Osteoblast (primary cell): ENCODE measurements at regions not wholly inside any gene's neighbourhood (a gene's known extent, or its start where the extent isn't known, plus 50 kb on each side); places are given as distances from the start of the nearest gene placed in this dataset.
"Not testable (repeated sequence)": the region's sequence is repeated elsewhere in the genome, so short reads cannot be mapped to it uniquely, and the experiment has no call there.

Experiments
- DNase-seq: peaks from one replicate; pipeline ENCODE4 v3.0.0; 2011; ENCODE audit warnings: low spot score, mixed read lengths; ENCODE audit not compliant: insufficient read length; ENCODE audit errors: missing footprints
- H2AFZ ChIP-seq: 2 replicates; pipeline ENCODE4 v1.6.0; 2011; ENCODE audit warnings: mild to moderate bottlenecking, low read length
- H3K27ac ChIP-seq: 2 replicates; pipeline ENCODE4 v1.5.1; 2011; ENCODE audit warnings: mild to moderate bottlenecking, low read depth, low read length, moderate library complexity
- H3K27me3 ChIP-seq: 2 replicates; pipeline ENCODE4 v1.6.0; 2012; ENCODE audit warnings: mild to moderate bottlenecking, control low read depth, inconsistent platforms, low read length, moderate library complexity; ENCODE audit not compliant: insufficient read depth
- H3K36me3 ChIP-seq: 2 replicates; pipeline ENCODE4 v1.5.1; 2011; ENCODE audit warnings: mild to moderate bottlenecking, low read length, control low read depth, moderate library complexity; ENCODE audit not compliant: insufficient read depth
- H3K4me1 ChIP-seq: 2 replicates; pipeline ENCODE4 v1.5.1; 2011; ENCODE audit warnings: mild to moderate bottlenecking, low read length, control low read depth, moderate library complexity; ENCODE audit not compliant: insufficient read depth
- H3K4me2 ChIP-seq: 2 replicates; pipeline ENCODE4 v1.6.0; 2011; ENCODE audit warnings: mild to moderate bottlenecking, low read length; ENCODE audit not compliant: insufficient read depth
- H3K4me3 ChIP-seq: fragments of 200-600 bp; sonication (generic); 3 replicates; pipeline ENCODE4 v1.5.1; 2012; ENCODE audit warnings: mild to moderate bottlenecking, low read length, inconsistent platforms; ENCODE audit not compliant: insufficient read depth
- H3K79me2 ChIP-seq: 2 replicates; pipeline ENCODE4 v1.6.0; 2012; ENCODE audit warnings: mild to moderate bottlenecking, low read length, control low read depth, inconsistent platforms; ENCODE audit not compliant: insufficient read depth
- H3K9me3 ChIP-seq: 2 replicates; pipeline ENCODE4 v1.5.1; 2011; ENCODE audit warnings: low read depth, low read length, control low read depth
- H4K20me1 ChIP-seq: 2 replicates; pipeline ENCODE4 v1.6.0; 2012; ENCODE audit warnings: mild to moderate bottlenecking, low read length, control low read depth; ENCODE audit not compliant: insufficient read depth
- TF ChIP-seq, protein P1 (sequence below): IDR thresholded peaks from 2 replicates; pipeline ENCODE4 v1.5.1; 2011; ENCODE audit warnings: mild to moderate bottlenecking, low read depth, low read length, moderate library complexity; ENCODE audit errors: extremely low read depth

DNA sequence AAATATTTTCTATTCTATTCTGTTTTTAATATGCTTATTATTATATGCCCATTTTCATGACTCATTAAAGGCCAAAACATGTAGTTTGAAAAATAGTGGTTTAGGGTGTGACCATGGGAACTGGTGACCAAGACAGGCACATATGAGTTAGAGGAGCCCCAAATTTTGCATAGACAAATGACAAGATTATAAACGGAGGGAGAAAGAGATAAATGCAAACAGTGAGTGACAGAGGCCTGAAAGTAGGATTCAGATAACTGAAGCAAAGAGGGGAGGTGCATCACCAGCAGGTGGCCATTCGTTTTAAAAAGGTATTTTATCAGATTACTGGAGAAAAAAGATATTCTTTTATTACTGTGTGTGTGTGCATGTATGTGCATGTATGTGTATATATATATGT is 391.5 kb upstream of the CHORDC1 start:
- Histone ChIP-seq H2AFZ (no peak overlapping the region), H3K4me2 (no peak overlapping the region), H3K79me2 (no peaks in the 10 kb centered on the region), H3K9me3 (no peaks in the 10 kb centered on the region), H3K27ac (no peak overlapping the region), H3K27me3 (no peaks in the 10 kb centered on the region), H3K36me3 (no peaks in the 10 kb centered on the region), H4K20me1 (no peaks in the 10 kb centered on the region), H3K4me1 (no peaks in the 10 kb centered on the region), H3K4me3 (no peak overlapping the region)
- DNase-seq, result no peak
- TF ChIP-seq, protein P1, sequence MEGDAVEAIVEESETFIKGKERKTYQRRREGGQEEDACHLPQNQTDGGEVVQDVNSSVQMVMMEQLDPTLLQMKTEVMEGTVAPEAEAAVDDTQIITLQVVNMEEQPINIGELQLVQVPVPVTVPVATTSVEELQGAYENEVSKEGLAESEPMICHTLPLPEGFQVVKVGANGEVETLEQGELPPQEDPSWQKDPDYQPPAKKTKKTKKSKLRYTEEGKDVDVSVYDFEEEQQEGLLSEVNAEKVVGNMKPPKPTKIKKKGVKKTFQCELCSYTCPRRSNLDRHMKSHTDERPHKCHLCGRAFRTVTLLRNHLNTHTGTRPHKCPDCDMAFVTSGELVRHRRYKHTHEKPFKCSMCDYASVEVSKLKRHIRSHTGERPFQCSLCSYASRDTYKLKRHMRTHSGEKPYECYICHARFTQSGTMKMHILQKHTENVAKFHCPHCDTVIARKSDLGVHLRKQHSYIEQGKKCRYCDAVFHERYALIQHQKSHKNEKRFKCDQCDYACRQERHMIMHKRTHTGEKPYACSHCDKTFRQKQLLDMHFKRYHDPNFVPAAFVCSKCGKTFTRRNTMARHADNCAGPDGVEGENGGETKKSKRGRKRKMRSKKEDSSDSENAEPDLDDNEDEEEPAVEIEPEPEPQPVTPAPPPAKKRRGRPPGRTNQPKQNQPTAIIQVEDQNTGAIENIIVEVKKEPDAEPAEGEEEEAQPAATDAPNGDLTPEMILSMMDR, result no peak

DNA sequence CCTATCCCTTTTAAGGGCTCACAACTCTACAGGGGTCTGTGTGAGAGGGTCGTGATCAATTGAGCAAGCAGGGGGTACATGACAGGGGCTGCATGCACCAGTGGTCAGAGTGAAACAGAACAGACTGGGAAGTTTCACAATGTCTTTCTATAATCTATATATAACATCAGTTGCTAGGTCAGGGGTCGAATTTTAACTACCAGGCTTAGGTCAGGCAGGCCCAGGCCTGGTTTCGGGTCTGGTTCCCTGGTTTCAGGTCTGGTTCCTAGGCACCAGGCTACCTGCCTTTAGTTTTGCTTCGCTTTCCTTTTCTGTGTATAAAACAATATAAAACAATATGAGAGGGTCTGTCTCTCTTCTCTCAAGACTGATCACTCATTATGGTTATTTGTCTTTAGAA is 390.2 kb upstream of the CHORDC1 start:
- H3K27me3 ChIP-seq, H4K20me1 ChIP-seq, H3K9me3 ChIP-seq, H3K79me2 ChIP-seq, H3K4me3 ChIP-seq, H3K36me3 ChIP-seq, H3K4me2 ChIP-seq, DNase-seq, H3K27ac ChIP-seq, H2AFZ ChIP-seq, H3K4me1 ChIP-seq: not testable (repeated sequence)

DNA sequence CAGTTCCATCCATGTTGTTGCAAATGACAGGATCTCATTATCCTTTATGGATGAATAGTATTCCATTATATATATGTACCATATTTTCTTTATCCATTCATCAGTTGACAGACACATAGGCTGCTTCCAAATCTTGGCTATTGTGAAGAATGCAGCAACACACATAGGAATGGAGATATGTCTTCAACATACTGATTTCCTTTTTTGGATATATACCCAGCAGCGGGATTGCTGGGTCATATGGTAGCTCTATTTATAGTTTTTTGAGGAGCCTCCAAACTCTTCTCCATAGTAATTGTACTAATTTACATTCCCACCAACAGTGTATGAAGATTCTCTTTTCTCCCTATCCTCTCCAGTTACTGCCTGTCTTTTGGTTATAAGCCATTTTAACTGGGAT is 383.9 kb upstream of the CHORDC1 start:
- no peak overlapping the region for H2AFZ ChIP-seq
- H3K36me3 ChIP-seq, result no peaks in the 10 kb centered on the region
- H3K4me2 ChIP-seq, result no peak overlapping the region
- no peaks in the 10 kb centered on the region for H3K27me3 ChIP-seq
- no peaks in the 10 kb centered on the region for H3K79me2 ChIP-seq
- H4K20me1 ChIP-seq, result no peaks in the 10 kb centered on the region
- no peak for DNase-seq
- no peaks in the 10 kb centered on the region for H3K9me3 ChIP-seq
- no peak overlapping the region for H3K27ac ChIP-seq
- H3K4me1 ChIP-seq, result no peaks in the 10 kb centered on the region
- TF ChIP-seq, protein P1, result no peak
- no peak overlapping the region for H3K4me3 ChIP-seq

DNA sequence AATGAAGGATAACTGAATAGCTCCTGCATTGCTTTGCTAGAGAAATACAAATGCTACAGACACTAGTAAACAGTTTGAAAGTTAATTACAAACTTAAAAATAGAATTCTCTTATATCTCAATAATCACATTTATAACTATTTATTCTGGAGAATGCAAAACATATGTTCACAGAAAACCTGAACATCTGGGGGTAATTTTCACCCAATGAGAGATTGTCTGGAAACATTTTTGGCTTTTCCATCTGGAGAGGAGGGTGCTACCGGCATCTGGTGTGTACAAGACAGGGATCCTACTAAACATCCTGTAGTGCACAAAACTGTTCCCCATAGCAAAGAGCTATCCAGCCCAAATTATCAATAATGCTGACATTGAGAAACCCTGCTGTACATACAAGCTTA is 378.4 kb upstream of the CHORDC1 start:
- H3K4me3 ChIP-seq, result no peak overlapping the region
- no peaks in the 10 kb centered on the region for H3K4me1 ChIP-seq
- no peak for DNase-seq
- H3K4me2 ChIP-seq, result no peak overlapping the region
- no peaks in the 10 kb centered on the region for H3K9me3 ChIP-seq
- H3K27me3 ChIP-seq, result no peaks in the 10 kb centered on the region
- no peaks in the 10 kb centered on the region for H4K20me1 ChIP-seq
- H3K79me2 ChIP-seq, result no peaks in the 10 kb centered on the region
- no peak overlapping the region for H2AFZ ChIP-seq
- no peak overlapping the region for H3K27ac ChIP-seq
- TF ChIP-seq, protein P1, result no peak
- H3K36me3 ChIP-seq, result no peaks in the 10 kb centered on the region

DNA sequence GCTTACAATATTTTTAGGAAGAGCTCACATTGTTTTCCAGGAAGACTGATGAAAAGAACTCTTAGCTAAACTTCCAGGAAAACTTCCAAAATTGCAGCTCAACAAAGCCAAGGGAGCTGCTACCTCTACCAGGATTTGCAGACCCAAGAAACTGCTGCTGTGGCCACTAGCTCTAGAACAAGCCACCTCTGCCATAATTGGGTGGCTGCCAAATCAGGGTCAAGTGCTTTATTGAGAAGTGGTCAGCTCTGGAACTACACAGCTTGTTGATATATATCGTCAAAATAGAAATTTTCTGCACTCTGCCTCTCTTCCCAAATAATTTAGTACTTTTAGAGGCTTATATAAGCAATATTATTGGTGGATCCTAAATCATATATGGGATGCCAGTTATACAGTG is 371.8 kb upstream of the CHORDC1 start:
- H2AFZ ChIP-seq, result no peak overlapping the region
- H4K20me1 ChIP-seq, result no peaks in the 10 kb centered on the region

More for the DNA sequence above, 371.8 kb upstream of the CHORDC1 start:
- H3K9me3 ChIP-seq, result no peaks in the 10 kb centered on the region
- no peak for DNase-seq
- no peaks in the 10 kb centered on the region for H3K36me3 ChIP-seq
- H3K4me1 ChIP-seq, result no peaks in the 10 kb centered on the region
- H3K79me2 ChIP-seq, result no peaks in the 10 kb centered on the region
- no peak overlapping the region for H3K4me3 ChIP-seq
- TF ChIP-seq, protein P1, result no peak
- H3K4me2 ChIP-seq, result no peak overlapping the region
- no peaks in the 10 kb centered on the region for H3K27me3 ChIP-seq
- H3K27ac ChIP-seq, result no peak overlapping the region
